Activated CD4-positive, alpha-beta T cell treated with anti-CD3 and anti-CD28 coated beads, Interleukin-2, amount 50 U/mL, for 24 hours (primary cell): ENCODE measurements at regions not wholly inside any gene's neighbourhood (a gene's known extent, or its start where the extent isn't known, plus 50 kb on each side); places are given as distances from the start of the nearest gene placed in this dataset.

Experiments used
- DNase-seq, 2 donors: peaks; one replicate each; pipeline ENCODE4 v3.0.0-alpha.2; 2020; ENCODE audit warnings: low read depth in 1 of 2, low spot score in 1 of 2

DNA sequence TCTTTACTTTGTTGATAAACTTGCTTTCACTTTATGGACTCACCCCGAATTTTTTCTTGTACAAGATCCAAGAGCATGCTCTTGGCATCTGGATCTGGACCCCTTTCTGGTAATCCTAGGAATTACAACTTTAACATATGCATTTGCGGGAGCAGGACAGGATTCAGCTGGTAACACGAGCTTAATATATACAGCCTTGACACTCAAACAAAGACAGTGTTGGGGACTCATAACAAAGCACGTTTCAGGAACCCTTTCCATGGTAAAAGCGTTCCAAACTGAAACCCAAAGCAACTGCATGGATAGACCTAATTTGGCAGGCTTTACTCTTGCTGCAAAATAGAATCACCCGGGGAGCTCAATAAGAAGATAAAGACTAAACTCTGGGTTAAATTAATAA is 349.7 kb upstream of the AMELY start:
- DNase-seq = no peak

- peak in 1 of 2 donors; percentile 0 for DNase-seq
Observed at GRCh38 chrY:7240101-7240500, 328.5 kb upstream of the AMELY start.

GRCh38 chrY:7211971-7212370 is 300.4 kb upstream of the AMELY start:
- no peak for DNase-seq

- DNase-seq = no peak
Observed at GRCh38 chrY:7204456-7204855, 292.9 kb upstream of the AMELY start.

- DNase-seq = no peak
Observed at GRCh38 chrY:7182591-7182990, 271.0 kb upstream of the AMELY start.

DNA sequence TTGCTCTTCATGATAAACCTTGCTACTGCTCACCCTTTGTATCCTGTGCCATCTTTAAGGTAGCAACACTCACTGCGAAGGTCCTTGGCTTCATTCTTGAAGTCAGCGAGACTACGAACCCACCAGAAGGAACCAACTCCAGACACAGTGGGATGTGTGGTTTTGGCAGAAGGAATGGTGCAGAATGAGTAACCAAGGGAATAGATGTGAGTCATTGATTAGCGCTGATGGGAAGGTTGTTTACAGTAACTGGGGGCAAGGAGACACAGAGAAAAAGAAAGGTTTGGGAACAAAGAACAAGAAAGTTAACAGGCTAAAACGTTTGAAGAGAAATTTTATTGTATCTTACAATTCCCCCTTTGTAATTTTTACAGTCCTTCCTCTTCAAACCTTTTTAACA is 266.1 kb upstream of the AMELY start:
- DNase-seq = no peak

DNA sequence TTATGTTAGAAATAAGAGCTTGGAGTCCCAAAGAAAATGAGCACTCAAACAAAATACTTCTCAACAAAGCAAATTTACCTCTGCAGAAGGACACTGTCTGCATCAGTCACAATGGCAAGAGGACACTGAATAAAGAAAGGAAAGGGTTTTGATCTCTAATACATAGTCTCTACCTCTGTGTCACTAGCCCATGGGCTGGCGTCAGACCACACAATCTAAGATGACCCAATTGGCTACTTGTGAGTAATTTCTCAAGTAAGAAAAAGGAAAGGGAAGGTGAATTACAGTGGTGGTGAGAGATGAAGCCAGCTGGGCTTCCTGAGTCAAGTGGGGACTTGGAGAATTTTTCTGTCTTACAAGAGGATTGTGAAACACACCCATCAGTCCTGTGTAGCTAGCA is 257.9 kb upstream of the AMELY start:
- DNase-seq = no peak

DNA sequence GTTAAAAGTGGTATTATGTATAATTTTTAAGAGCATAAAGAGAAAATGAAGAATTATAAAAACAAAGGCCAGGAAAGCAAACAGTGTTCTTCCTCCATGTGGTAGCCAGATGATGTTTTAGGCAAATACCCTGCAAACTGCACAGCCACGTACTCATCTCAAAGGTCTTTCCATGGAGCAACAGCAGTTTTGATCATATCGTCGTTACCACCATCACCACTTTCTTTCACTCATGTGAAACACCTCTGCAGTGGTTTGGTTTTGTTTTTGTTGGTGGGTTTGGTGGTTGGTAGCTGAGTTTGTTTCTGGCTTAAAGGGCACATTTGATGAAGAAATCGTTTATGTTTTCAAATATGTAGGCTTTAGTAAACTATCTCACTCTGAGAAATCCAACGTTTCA is 229.9 kb upstream of the AMELY start:
- DNase-seq = no peak
